ENCODE measurements at regions not wholly inside any gene's neighbourhood (a gene's known extent, or its start where the extent isn't known, plus 50 kb on each side); places are given as distances from the start of the nearest gene placed in this dataset.

DNA sequence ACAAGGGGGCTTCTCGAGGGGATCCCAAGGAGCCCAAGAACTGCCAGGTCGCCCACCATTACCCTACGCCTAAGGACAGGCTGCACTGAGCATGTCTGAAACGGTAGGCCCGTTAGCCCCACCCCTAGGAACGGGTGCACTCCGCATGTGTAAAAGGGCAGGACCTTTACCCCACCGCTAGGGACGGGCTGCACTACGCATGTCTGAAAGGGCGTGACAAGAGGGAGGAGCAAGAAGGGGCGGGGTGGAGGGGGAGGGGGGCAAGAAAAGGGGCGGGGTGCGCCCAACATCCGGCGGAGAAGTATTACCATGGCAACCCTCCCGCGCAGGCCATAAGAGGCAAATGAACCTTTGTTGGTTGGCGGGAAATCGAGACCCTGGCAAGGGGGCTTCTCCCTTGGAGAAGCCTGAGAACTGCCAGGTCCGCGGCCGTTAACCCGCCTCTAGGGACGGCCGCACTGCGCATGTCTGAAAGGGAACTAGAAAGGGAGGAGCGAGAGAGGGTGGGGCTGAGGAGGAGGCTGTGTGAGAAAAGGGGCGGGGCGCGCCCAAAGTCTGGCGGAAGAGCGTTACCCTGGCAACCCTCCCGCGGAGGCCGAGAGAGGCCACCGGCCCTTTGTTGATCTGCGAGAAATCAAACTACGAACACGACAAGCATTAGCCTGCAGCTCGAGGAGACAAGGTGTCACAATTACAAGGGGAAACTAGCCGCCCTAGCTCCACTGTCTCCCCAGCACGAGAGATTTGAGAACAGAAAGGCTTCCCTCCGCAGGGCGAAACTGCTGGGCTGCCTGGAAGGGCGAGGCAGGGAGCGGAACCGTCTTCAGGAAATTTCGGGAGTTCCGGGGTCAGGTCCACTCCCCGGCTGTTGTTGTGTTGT lies 2046.8 kb downstream of the TP53TG3F start:
- no peak for DNase-seq (ENCODE audit: low read depth in 2 of 2)

DNA sequence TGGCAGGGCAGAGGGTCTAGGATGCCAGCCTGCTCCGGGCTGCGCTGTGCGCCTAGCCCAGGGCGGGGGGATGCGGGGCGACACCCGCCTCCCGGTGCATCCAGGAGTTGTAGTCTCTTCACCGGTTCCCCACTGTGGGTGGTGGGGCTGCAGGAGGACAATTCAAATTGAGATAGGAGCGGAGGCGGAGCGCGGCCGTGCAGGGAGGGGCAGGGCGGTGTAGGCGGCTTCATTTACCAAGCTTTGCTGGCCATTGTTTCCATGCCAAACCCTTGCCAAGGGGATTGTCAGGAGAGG lies 2047.4 kb downstream of the TP53TG3F start:
- DNase-seq (ENCODE audit: low read depth in 2 of 2), result no peak

DNA sequence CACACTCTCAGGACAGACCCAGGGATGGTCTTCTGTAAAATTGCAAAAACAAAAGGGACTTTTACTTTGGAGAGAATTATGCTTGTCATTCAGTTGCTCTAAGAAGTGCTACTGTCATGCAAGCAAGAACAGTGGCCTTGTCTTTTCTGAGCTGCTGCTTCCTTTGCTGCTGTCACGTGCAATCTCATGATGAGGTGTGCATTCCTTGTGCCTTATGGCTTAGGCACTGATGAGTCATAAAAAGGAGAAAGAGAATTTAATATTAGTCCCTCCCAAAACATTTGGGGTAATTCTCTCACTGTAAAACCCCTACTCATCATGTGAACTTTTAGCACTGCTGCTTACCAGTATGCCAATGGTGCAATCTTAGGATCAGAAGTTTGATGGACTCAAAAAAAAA lies 2051.3 kb downstream of the TP53TG3F start:
- DNase-seq (ENCODE audit: low read depth in 2 of 2), result no peak

DNA sequence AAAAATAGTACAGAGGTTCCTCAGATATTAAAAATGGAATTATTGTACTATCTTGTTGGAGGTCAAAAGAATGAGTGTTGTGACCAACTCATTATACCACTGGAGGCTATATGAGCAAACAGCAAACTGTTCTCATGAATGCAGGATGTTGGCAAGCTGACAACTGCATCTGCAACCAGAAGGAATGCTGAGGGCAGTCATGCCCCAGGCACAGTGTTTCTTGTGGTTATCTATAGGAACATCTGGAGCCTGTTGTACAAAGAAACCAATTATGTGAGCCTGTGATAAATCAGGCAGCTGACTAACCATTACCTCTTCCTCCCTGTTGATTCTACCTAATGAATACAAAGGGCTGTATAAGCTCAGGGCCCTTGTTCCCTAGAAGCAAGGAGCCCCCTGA lies 2057.1 kb downstream of the TP53TG3F start:
- no peak for DNase-seq (ENCODE audit: low read depth in 2 of 2)

DNA sequence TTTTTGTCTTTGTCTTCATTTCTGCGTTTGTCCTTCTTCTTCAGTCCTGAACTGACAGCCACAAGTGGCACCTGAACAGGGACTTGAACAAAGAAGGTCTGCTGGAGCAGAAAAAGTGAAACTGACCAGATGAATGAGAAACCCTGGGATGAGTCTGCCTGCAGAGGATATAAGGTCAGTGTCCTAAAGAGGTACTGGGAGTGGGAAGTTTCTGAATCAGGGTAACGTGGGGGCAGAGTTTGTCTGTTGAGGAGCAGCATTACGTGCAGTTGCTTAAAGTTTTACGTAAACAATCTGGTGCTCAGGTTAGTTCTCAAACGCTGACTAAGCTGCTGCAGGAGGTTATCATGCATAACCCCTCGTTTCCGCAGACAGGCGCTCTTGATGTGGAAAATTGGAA lies 2057.6 kb downstream of the TP53TG3F start:
- DNase-seq (ENCODE audit: low read depth in 2 of 2), result no peak

DNA sequence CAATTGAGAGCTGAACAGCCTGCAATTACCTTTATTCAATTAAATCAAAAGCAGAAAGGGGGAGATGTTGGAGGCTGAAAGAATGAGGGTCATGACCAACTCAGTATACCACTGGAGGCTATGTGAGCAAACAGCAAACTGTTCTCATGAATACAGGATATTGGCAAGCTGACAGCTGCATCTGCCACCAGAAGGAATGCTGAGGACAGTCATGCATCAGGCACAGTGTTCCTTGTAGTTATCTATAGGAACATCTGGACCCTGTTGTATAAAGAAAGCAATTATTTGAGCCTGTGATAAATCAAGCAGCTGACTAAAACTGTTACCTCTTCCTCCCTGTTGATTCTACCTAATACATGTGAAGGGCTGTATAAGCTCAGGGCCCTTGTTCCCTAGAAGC lies 2064.6 kb downstream of the TP53TG3F start:
- no peak for DNase-seq (ENCODE audit: low read depth in 2 of 2)

DNA sequence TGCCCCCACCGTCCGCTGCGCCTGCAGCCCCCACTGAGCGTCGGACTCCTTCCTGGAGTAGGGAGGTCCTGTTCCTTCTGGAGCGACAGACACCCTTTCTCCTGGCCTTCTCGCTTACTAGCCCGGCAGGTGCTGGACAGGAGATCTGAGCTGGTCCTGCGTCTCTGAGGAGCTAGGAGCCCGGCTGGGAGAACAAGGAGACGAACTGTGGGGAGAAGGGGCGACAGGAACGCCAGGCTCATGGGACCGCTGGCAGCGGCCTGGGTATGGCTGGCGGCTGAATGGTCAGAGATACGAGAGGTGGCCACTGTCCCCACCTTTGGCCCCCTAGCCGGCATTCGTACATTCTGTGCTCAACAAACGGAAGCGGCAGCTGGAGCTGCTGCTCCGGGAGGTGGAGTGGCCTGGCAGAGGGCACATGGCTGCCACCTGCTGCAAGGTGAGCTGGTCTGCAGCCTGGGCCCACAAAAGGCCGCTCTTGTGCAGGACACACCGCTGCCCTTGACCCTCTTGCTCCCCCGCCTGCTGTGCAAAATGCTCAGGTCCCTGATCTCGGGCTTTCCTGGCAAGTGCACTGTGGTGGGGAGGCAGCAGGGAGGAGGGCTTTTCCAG lies 2066.7 kb downstream of the TP53TG3F start:
- DNase-seq (ENCODE audit: low read depth in 2 of 2), result no peak

DNA sequence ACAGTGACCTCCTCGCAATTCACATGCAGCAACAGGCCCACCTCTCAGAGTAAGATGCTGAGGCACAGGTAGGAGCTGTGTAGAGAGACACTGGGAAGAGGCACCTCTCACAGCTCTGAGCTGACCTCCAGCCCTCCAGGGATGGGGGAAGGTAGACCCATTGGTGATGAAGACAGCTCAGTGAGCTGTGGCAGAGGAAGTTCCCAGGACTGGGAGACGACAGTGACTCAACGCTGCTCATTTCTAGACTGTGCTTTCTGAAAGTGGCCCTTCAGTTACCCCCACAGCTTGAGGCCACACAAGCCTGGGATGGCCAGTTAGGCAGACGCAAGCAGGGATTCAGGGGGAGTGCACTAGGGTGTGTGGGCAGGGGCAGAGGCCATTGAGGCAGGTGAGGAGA lies 2073.2 kb downstream of the TP53TG3F start:
- DNase-seq (ENCODE audit: low read depth in 2 of 2), result no peak

DNA sequence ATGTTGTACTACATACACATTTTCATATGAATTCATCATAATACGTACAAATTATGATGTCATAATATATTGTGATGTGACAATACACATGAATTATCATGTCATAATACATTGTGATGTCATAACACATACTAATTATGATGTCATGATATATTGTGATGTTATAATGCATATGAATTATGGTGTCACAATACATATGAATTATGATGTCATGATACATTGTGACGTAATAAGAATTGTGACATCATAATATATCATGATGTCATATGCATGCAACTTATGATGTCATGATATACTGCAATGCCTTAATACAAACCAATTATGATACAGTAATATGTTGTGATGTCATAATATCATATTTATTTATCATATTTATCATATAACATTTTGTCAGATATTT lies 2074.3 kb downstream of the TP53TG3F start:
- DNase-seq (ENCODE audit: low read depth in 2 of 2), result no peak

DNA sequence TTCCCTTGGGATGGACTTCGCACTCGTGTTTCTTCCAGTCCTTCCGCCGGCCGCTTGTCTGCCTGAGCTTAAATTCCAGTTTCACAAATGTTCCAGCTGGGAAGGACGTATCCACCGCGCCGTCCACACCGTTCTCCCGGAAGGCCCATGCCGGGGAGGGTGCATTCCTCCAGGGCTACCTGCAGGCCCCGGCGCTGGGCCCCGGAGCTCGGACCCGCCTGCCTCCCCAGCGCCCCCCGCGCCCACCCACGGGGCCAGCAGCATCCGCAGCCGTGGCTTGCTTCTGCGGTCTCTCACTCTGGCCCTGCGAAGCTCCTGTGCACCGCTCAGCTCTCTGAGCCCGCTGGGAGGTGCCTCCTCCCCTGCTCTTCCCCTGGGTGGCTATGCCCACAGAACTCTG lies 2084.1 kb downstream of the TP53TG3F start:
- no peak for DNase-seq (ENCODE audit: low read depth in 2 of 2)

DNA sequence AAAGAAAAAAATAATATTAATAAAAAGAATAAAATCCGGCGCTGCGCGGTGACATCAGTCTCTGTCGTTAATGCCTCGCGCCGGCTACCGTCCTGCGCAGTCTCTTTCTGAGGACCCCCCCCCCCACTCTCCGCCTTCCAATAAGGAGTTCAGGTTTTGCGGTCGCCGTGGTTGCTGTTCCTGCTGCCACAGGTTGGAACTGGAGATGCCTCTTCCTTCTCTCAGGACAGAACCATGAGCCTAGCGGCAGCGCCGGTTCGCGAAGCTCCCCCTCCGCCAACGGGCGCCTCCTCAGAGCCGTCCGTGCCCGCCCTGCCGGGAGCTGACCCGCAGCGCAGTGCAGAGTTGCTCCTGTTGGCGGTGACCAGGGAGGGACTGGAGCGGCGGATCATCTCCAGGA lies 2093.4 kb downstream of the TP53TG3F start:
- no peak for DNase-seq (ENCODE audit: low read depth in 2 of 2)

DNA sequence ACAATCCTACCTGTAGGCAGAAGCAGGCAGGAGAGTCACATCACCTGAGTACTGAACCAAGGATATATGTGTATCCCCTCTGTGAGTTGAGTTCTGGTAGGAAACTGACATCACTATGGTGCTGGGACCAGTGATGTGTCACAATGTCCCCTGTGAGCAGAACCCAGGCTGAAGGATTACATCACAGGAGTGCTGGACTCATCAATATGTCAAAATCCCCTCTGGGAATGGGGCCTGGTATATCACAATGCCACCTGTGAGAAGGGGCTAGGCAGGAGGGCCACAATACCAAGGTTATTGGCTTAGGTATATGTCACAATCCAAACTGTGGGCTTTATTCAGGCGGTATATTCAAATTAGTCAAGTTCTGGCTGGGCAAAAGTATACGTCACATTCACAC lies 2098.3 kb downstream of the TP53TG3F start:
- no peak for DNase-seq (ENCODE audit: low read depth in 2 of 2)

DNA sequence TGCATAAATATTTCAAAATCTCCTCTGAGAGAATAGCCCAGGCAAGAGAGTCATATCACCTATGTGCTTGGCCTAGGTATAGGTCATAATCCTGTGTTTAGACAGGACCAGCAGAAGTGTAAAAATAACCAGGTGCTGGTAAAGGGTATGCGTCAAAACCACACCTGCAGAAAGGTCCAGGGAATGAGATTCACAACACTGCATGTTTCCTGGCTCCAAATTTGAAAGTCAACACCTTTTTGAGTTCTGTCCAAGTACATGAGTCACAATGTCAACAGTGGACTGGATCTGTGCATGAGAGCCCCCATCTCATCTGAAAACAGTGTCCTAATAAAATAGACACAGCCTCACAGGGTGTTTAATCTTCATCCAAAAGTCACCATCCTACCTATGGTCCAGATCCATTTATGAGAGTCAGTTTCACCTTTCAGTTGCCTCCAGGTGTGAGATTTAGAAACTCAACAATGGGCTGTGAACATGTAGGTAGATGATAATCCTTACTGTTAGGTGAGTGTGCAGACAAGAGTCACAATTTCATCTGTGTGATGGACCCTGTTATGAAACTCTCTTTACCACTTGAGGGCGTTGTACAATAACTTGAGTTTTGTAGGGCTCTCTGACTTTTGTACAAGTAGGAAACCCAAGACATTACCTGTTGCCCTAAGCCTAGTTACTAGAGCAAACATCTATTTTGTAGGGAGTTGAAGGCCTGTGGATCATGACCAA lies 2100.7 kb downstream of the TP53TG3F start:
- DNase-seq (ENCODE audit: low read depth in 2 of 2), result no peak

DNA sequence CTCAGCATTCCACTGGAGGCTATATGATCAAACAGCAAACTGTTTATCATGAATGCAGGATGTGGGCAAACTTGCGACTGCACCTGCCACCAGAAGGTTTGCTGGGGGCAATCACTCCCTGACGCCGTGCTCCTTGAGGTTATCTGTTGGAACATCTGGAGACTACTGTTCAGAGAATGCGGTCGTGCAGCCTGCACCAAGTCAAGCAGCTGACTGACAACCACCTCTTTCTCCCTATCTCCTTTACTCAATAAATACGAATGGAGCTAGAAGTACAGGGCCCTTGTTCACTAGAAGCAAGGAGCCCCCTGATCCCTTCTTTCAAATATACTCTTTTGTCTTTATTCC lies 2101.2 kb downstream of the TP53TG3F start:
- DNase-seq (ENCODE audit: low read depth in 2 of 2), result no peak

DNA sequence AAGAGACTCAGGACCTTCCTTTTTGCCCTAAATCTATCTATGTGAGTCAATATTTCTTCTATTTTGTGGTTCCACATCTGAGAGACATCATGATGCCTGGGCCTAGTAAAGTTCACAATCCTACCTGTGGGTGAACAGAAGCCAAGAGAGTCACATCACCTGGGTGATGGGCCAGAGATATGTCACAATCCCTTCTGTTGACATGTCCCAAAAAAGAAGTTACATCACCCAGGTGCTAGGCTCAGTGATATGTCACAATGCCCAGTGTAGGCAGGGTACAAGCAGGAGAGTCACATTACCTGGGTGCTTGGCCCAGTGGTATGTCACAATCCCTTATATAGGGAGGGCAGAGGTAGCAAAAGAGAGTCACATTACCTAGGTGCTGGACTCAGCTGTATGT lies 2101.9 kb downstream of the TP53TG3F start:
- no peak for DNase-seq (ENCODE audit: low read depth in 2 of 2)

DNA sequence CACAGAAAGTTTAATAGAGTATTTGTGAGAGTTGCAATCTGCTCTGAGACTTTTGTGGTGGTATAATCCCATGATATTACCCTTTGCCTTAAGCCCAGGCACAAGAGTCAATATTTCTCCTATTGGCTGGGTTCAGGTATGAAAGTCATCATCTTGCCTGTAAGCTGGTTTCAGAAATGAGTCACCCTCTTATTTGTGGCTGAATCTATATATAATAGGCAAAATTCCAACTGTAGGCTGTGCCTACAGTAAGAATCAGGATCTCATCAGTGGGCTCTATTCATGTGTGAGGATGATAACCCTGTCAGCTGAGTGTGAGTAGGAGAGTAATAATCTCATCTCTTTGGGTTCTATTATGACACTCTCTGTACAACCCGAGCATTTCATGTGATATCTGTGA lies 2103.1 kb downstream of the TP53TG3F start:
- no peak for DNase-seq (ENCODE audit: low read depth in 2 of 2)

DNA sequence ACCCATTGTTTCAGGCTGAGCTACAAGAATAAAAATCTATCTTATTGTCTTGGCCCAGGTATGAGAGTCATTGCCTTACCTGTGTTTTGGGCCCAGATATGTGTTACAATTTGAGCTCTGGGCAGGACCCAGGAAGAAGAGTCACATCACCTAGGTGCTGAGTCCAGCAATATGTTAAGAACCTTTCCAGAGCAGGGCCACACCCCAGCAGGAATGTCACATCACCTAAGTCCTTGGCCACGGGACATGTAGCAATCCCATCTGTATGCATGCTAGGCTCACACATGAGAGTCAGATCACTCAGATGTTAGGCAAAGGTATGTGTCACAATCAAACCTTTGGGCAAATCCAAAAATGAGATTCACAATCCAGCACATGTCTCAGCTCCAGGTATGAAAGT lies 2103.5 kb downstream of the TP53TG3F start:
- no peak for DNase-seq (ENCODE audit: low read depth in 2 of 2)

DNA sequence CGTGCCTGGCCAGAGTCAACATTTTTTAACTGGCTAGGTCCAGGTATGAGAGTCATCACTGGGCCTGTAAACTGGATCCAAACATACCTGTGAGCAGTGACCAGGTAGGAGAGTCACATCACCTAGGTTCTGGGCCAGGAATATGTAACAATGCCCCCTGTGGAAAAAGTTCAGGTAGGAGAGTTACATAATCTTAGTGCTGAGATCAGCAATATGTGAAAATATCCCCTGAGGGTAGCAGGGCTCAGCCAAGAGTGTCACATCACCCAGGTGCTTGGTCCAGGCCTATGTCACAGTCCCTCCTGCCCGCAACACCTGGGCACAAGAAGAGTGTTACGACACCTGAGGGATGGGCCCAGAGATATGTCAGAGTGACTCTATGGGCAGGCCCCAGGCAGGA lies 2104.7 kb downstream of the TP53TG3F start:
- DNase-seq (ENCODE audit: low read depth in 2 of 2), result no peak

DNA sequence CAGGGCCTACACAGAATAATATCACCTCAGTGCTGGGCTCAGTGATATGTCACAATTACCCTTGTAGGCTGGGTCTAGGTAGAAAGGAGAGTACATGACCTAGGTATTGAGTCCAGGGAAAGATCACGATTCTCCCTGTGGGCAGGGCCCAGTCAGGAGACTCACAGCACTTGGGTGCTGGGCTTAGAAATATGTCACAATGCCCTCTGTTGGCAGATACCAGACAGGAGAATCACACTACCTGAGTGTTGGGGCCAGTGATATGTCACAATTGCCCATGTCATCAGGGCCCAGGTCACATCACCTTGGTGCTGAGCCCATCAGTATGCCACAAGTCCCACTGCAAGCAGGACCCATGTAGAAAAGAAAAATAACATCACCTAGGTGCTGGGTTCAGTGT lies 2105.5 kb downstream of the TP53TG3F start:
- no peak for DNase-seq (ENCODE audit: low read depth in 2 of 2)

DNA sequence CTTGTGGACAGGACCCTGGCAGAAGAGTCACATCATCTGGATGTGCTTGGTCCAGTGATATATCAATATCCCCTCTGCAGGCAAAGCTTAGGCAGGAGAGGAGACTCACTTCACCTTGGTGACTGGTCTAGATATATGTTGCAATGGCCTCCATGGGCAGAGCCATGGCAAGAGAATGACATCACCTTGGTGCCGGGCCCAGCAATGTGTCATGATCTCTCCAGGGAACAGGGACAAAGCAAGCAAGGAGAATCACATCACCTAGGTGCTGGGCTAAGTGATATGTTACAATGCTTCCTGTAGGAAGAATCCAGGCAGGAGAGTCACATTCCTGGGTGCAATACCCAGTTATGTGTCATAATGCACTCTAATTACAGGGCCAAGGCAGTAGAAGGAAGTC lies 2106.2 kb downstream of the TP53TG3F start:
- no peak for DNase-seq (ENCODE audit: low read depth in 2 of 2)

DNA sequence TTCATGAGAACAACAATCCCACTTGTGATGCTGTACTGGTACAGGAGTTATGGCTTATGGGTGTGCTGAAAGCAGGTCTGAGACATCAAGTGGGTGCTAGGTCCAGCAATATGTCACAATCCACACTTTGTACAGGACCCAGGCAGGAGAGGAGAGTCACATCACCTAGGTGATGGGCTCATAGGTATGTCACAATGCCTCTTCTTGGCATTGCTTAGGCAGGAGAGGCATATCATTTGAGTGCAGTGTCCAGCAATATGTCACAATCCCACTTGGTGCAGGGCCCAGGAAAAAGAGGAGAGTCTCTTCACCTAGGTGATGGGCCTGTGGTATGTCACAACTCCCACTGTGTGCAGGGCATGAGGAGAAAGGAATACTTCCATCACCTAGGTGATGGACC lies 2110.0 kb downstream of the TP53TG3F start:
- no peak for DNase-seq (ENCODE audit: low read depth in 2 of 2)

DNA sequence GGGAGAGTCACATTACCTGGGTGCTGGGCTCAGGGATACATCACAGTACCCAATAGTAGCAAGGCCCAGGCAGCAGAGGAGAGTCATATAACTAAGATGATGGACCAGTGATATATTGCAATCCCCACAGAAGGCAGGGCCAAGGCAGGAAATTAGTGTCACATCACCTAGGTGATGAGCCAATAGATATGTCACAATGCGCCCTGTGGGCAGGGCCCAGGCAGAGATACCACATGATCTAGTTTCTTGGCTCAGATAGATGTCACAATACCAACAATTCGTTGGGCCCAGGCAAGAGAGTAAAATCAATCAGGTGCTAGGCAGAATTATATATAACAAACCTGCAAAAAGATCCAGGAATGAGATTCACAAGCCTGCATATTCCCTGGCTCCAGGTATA lies 2111.5 kb downstream of the TP53TG3F start:
- DNase-seq (ENCODE audit: low read depth in 2 of 2), result no peak

DNA sequence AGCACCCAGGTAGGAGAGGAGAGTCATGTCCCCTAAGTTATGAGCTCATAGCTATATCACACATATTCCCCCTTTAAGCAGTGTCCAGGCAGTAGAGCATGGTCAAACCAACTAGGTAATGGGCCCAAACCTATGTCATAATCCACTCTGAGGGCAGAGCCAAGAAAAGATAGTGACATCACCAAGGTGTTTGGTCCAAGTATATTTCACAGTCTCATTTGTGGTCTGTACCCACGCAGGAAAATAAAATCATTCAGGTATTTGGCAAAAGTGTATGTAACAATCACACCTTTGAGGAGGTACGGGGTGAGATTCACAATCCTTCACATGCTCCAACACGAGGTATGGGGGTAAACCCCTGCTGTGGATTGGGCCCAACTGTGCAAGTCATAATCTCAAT lies 2112.8 kb downstream of the TP53TG3F start:
- no peak for DNase-seq (ENCODE audit: low read depth in 2 of 2)
